ENCODE measurements at regions not wholly inside any gene's neighbourhood (a gene's known extent, or its start where the extent isn't known, plus 50 kb on each side); places are given as distances from the start of the nearest gene placed in this dataset.
A peak's percentile ranks its signal among the peaks of the same experiment; 100 is the strongest.
"Not testable (repeated sequence)": the region's sequence is repeated elsewhere in the genome, so short reads cannot be mapped to it uniquely, and the experiment has no call there.

DNA sequence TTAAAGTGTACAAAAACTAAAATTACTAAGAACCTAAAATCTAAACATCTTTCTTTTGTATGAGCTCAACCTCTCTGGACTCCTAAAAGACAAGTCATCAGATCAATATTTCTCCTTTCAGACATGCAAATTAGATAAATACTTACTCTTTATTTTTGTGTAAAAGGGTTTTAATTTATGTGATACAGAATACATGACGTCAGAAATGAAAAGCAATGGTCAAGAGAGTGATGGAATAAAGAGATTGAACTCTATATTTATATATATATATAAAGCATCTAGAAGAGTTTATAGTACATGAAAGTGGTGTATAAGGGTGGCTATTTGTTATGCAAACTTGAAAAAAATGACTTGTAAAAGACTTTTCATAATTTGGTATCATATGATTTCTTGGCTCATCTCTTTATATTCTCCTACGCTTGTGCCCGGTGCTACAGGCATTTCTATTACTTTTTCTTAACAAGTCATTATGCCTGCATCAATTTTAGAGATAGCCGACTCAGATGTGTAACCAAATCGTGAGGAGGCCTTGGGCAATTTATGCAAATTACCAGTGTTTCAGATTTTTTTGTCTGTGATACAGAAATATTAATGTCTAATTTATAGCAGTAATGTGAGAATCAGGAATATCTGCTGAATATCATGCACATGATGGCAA is 186.0 kb upstream of the OLFM3 start:
- DNase-seq (ENCODE audit: extremely low read depth in 1 of 11, low read depth in 9 of 11, low spot score in 4 of 11), result no peak

DNA sequence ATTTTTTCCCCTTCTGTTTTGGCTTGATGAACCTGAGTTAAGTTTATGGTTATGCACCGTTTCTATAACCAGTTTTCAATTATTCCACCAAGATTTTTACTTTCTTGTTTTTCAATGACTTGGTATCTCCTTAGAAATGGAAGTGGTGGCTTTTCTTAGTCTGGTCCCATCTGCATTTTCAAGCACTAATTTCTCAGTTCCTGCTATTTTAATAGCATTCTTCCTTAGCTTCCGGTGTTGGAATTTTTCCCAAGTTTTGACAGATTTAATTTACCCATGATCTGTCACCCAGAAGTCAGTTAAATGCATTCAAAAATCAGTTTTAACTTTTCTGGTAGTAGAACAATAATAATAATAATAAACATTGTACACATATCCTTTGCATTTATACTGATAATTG is 184.6 kb upstream of the OLFM3 start:
- no peak for DNase-seq (ENCODE audit: extremely low read depth in 1 of 11, low read depth in 9 of 11, low spot score in 4 of 11)

DNA sequence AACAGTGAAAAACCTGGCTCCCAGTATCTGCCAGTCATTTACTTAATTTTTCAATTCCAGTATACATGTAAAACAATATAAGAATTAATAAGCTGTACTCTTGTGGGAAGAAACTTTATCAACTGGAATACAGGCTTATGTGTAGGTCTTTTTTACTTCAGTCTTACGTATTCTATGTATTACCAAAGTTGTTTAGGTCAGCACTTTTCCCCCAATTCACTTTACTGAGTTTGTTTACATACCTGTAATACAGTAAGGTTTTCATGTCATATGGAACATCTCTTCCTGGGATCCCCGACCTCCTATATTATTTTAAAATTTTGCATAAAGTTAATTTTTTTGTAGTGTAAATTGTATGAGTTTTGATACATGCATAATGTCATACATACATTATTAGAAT is 181.8 kb upstream of the OLFM3 start:
- no peak for DNase-seq (ENCODE audit: extremely low read depth in 1 of 11, low read depth in 9 of 11, low spot score in 4 of 11)

DNA sequence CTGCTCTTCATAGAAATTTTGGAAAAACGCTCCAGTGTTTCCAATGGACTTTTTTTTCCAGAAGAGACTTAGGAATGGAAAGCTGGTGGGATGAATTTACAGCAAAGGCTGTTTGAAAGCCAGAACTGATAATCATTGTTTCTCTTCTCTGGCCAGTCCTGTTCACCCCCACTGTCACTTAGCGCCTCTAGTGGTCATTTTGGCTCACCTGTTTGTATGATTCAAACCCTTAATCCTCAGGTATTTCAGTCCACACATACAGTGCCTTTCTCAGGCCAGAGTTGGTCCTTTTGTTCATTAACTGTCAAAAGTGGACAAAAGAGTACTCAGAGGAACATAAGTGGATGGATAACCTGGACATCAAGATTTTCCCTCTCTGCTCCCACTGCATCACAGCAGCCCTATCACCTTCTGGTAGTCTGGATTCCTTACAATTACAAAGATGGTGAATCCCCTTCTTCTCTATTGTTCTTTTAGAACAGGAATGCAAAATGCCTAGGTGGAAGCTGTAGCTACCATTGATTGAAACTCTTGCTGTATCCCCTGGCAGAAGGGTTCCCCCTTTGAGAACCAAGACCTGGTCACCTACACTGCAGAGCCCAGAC is 177.6 kb upstream of the OLFM3 start:
- DNase-seq (ENCODE audit: extremely low read depth in 1 of 11, low read depth in 9 of 11, low spot score in 4 of 11), result no peak

DNA sequence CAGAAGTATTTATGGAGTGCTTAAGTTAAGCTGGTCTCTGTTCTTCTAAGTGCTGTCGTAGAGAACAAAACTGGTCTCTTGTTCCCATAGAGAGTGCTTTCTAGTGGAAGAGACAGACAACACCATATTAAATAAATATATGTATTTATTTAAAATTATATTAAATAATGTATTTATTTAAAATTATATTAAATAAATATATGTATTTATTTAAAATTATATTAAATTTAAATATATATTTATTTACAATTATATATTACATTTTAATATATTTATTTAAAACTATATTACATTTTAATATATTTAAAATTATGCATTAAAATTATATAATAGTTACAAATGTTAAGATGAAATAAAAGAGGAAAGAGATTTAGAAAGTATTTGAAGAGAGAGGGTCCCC is 175.5 kb upstream of the OLFM3 start:
- no peak for DNase-seq (ENCODE audit: extremely low read depth in 1 of 11, low read depth in 9 of 11, low spot score in 4 of 11)

DNA sequence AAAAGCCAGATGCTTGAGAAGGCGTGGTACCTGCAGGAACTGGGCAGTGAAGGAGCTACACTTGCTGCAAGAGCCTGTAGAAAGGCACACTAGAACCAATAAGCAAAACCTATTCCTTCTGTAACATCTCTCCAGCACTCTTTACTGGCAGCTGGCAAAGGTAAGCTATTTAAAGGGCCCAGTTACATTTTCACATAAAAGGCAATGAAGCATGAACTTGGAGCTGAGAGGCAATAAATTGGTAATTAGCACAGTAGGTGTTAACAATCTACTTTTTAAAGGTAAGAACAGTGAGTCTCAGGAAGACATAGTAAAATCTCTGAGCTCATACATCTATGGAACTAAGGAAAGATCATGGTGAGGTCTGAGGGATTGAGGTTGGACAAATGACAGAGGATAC is 167.1 kb upstream of the OLFM3 start:
- peak in 2 of 11 donors; percentile 1 to 2 for DNase-seq (ENCODE audit: extremely low read depth in 1 of 11, low read depth in 9 of 11, low spot score in 4 of 11)

DNA sequence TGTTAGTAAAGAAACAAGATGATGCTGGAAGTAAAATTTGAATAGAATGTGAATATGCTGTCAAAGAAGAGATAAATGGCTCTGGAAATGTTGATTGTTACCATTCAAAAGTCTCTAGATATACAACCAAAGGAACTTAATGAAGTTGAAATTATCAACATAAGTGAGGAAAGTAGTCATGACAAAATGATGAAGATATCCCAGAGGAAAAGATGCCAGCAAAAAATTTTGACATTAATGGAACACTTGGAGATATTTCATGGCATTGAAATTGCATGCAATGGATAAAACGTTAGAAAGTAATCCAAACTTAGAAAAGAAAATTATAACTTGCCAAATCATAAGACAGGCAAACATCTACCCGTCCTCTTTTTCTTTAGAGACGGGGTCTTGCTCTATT is 154.5 kb upstream of the OLFM3 start:
- DNase-seq (ENCODE audit: extremely low read depth in 1 of 11, low read depth in 9 of 11, low spot score in 4 of 11), result no peak

DNA sequence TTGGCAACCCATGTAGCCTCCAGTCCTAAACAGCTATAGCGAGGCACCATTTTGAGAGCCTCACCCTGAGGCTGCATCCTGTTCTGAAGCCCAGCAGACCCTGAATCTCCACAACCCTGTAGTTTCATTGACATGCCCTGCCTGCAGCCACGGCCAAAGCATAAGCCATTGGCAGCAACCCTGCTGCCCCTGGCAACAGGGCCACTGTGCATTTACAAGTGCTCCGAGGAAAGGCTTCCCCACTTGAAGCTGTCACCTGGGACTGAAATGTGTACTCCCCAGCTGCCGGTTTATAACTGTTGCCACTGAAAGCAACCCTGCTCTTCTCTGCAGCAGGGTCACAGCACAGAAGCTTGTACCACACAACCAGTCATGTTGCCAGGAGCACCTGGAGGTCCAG is 124.2 kb upstream of the OLFM3 start:
- no peak for DNase-seq (ENCODE audit: extremely low read depth in 1 of 11, low read depth in 9 of 11, low spot score in 4 of 11)

DNA sequence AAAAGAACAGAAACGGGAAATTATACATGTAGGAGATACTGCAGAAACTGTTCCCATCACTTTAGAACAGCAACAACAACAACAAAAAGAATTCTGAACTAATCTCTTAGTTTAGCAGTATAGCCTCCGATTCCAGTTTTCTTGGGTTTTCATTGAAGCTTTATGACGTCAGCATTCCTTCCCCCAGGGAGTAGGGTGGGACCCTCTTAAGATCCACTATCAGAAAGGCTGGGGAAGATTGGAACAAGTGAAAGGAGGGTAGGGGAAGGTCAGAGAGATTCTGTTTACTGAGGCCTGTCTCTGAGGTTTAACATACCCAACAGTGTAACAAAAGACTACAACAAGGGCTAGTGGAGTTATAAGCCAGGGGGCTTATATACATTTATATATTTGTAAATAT is 121.4 kb upstream of the OLFM3 start:
- no peak for DNase-seq (ENCODE audit: extremely low read depth in 1 of 11, low read depth in 9 of 11, low spot score in 4 of 11)

DNA sequence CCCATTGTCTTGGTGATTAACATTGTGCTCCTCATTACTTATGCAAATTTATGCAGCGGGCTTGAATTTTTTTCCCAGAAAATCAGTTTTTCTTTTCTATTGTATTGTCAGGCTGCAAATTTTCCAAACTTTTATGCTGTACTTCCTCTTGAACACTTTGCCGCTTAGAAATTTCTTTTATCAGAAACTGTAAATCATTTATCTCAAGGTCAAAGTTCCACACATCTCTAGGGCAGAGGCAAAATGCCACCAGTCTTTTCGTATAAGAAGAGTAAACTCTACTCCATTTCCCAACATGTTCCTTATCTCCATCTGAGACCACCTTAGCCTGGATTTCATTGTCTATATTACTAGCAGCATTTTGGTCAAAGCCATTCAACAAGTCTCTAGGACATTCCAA is 113.9 kb upstream of the OLFM3 start:
- DNase-seq (ENCODE audit: extremely low read depth in 1 of 11, low read depth in 9 of 11, low spot score in 4 of 11), result no peak

DNA sequence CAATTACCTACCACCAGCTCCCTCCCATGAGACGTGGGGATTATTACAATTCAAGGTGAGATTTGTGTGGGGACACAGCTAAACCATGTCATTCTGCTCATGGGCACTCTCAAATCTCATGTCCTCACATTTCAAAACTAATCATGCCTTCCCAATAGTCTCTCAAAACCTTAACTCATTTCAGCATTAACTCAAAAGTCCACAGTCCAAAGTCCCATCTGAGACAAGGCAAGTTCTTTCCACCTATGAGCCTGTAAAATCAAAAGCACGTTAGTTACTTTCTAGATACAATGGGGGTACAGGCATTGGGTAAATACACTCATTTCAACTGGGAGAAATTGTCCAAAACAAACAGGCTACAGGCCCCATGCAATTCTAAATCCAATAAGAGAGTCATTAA is 112.8 kb upstream of the OLFM3 start:
- DNase-seq (ENCODE audit: extremely low read depth in 1 of 11, low read depth in 9 of 11, low spot score in 4 of 11), result not testable (repeated sequence)

DNA sequence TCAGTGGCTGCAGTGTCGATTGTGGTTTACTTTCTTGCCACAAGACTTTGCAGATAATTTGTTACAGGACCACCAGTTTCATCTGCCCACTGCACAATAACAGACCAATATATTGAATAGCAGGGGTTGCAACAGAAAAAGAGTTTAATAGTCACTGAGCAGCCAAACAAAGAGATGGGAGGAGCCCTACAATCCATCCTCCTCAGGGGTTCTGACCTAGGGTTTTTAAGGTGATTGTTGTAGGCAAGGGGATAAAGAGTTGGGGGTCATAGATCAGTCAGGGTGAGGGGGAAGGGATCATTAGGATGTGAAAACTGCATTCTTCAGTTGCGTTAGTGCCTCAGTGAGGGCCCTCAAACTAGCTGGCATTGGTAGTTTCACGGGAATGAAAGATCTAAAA is 110.7 kb upstream of the OLFM3 start:
- no peak for DNase-seq (ENCODE audit: extremely low read depth in 1 of 11, low read depth in 9 of 11, low spot score in 4 of 11)

DNA sequence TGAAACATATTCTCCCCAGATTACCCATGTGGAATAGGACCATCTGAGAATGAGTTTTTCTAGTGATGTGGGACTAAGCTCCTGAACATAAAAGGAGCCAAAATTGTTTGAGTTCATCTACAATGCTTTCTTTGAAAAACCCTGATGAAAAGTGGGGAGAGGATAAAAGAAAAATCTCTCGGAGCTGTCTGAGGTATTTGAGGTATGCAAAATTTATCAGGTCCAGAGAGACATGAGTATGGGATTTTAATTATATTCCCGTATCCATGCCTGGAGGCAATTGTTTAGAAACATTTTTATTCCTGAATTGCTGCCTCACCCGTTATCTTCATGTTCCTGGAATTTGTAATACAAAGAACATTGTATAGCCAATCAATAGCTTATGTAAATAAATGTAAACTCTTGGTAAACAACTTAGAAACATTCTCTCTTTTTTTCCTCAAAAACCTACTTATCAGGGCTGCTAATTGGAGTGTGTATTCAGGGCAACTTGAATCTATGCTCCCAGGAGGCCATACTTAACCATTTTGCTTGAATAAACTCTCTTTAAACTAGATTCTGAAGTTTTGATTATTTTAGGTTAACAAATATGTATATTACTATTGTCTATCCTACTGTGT is 109.3 kb upstream of the OLFM3 start:
- no peak for DNase-seq (ENCODE audit: extremely low read depth in 1 of 11, low read depth in 9 of 11, low spot score in 4 of 11)

DNA sequence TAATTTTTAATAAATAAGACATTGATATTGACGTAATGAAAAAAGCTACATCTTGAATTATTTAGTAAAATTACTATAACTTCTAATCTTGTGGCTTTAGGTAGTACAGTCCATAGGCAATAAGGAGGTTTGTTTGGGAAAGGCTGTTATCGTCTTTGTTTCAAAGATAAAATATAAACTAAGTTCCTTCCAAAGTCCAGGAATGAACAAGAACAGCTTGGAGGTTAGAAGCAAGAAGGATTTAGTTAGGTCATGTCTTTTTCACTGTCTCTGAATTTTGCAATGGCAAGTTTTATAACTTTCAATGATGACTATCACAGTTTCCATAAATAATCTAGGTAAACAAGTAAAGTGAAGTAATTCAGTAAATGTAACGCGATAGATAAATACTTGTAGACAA is 106.9 kb upstream of the OLFM3 start:
- DNase-seq (ENCODE audit: extremely low read depth in 1 of 11, low read depth in 9 of 11, low spot score in 4 of 11), result no peak

DNA sequence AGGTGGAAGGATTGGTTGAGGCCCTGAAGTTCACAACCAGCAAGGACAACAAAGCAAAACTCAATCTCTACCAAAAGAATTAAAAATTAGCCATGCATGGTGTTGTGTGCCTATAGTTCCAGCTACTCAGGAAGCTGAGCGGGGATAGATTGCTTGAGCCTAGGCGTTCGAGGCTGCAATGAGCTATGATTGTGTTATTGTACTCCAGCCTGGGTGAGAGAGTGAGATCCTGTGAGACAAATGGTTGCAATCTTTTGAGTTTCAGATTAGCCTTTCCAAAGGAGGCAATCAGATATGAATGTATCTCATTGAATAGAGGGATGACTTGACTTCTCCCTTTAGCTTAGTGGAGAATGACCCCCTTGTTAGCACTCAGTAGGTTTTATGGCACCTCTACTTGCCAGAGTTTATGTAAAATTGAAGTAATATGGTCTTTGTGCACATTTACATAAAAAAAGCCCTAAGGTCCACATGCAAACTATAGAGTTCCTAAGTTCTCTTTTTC is 105.6 kb upstream of the OLFM3 start:
- DNase-seq (ENCODE audit: extremely low read depth in 1 of 11, low read depth in 9 of 11, low spot score in 4 of 11), result no peak

DNA sequence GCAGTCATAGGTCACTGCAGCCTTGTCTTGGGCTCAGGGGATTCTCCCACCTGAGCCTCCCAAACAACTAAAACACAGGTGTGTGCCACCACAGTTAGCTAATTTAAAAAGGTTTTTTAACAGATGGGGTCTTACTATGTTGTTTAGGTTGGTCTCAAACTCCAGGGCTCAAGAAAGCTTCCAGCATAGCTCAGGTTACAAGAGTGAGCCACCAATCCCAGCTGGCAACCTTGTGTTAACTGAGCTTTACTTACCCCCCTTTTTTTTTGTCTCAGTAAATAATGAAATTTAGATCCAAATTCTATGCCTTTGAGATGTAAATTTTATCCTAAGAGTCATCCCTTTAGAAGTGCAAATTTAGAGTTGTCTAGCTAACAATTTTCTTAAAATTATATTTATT is 103.9 kb upstream of the OLFM3 start:
- DNase-seq (ENCODE audit: extremely low read depth in 1 of 11, low read depth in 9 of 11, low spot score in 4 of 11), result no peak

DNA sequence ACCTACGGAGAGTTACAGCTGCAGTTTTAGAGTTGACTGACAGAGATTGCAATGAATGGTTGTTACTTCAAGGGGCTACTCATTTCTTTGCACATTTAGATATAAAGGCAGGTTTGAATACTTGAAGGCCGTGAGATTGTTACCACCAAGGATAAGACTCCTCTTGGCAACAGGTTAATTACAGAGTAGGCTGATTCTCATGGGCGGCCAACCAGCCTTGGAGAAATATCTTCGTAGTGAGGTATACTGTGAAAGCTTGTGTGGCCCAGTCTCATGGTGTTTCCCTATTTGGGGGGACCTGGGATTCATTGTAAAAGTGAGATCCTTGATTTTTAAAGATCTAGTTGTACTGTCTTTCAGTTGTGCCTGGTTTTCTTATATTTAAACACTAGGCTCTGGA is 103.2 kb upstream of the OLFM3 start:
- peak in 1 of 11 donors; percentile 3 for DNase-seq (ENCODE audit: extremely low read depth in 1 of 11, low read depth in 9 of 11, low spot score in 4 of 11)

DNA sequence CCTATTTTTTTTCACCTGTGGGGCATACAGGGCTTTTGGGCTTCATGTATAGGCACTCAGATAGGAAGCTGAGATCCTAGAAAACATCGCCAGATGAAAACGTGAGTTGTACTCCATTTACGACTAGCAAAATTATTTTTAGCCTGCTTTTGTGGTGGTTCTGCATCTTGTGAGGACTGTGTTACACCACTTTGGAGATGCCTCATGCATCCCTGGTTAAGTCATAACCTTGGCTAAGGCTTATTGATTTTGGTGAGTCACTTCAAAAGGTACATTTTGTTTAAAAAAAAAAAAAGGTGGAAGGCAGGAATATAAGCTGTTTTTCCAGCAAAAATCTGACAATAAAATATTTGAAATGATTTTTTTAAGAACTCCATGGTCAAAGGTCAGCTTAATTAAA is 101.8 kb upstream of the OLFM3 start:
- DNase-seq (ENCODE audit: extremely low read depth in 1 of 11, low read depth in 9 of 11, low spot score in 4 of 11), result no peak

DNA sequence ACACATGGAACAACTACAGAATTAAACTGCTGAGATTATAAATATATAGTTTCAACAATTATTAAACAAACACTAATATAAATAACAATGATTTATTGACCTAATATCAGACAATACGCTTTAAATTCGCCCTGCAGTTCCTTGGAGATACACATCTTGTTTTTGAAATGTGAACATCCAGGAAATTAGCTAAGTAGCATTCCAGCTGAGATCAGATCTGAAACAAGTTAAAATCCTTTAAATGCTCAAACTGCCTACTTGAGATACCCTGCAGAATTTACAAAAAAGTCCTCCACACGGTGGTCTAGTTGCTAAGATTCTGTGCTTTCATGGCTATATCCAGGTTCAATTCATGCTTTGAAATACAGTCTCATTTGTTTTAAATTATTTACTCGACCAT is 101.4 kb upstream of the OLFM3 start:
- DNase-seq (ENCODE audit: extremely low read depth in 1 of 11, low read depth in 9 of 11, low spot score in 4 of 11), result no peak

DNA sequence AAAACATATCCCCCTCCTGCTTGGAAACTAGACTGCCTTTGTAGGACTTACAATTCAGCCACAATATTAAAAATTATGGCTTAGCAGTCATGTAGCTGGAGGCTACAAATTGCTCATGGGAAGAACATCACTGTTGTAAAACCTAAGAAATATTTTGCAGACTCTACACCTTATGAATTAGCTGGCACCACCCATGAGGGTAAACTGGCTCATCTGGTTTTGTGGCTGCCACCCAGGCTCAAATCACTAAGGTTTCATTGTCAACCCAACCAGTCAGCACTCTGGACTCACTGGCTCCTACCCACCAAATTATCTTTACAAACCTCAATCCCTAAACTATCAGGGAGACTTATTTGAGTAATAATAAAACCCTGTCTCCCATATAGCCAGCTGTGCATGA is 100.7 kb upstream of the OLFM3 start:
- no peak for DNase-seq (ENCODE audit: extremely low read depth in 1 of 11, low read depth in 9 of 11, low spot score in 4 of 11)

DNA sequence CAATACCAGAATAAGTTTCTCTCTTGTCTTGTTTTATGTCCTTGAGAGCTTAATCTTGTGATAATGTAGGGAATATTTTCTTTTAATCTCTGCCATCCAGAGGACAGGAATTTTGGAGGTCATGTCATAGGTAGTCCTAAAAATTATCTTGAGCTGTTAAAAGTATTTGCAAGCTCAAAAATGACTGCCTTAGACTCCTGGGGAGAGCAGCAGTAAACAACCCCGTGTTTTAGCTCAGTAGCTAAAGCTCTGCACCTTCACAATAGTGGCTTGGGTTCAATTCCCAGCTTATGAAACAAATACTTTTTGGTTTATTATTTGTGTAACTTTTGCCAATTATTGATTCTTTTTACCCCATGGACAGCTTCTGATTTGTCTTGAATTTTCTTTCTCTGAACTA is 99.4 kb upstream of the OLFM3 start:
- no peak for DNase-seq (ENCODE audit: extremely low read depth in 1 of 11, low read depth in 9 of 11, low spot score in 4 of 11)
